NT2/D1 (cell line): ENCODE measurements at regions not wholly inside any gene's neighbourhood (a gene's known extent, or its start where the extent isn't known, plus 50 kb on each side); places are given as distances from the start of the nearest gene placed in this dataset.
"Not testable (repeated sequence)": the region's sequence is repeated elsewhere in the genome, so short reads cannot be mapped to it uniquely, and the experiment has no call there.

Source experiments
- SUZ12 ChIP-seq: IDR thresholded peaks from 2 replicates; pipeline ENCODE4 v1.6.1; 2011; ENCODE audit not compliant: insufficient read length, insufficient read depth; ENCODE audit errors: extremely low read depth
- YY1 ChIP-seq: IDR thresholded peaks from 2 replicates; pipeline ENCODE4 v1.6.1; 2011; ENCODE audit not compliant: insufficient read length, insufficient read depth

- TF ChIP-seq YY1, SUZ12: not testable (repeated sequence)
Observed at GRCh38 chr10:44249933-44250332, 135.0 kb downstream of the CXCL12 start.
